RPMI7951 (cell line): ENCODE measurements at regions not wholly inside any gene's neighbourhood (a gene's known extent, or its start where the extent isn't known, plus 50 kb on each side); places are given as distances from the start of the nearest gene placed in this dataset.
"Not testable (repeated sequence)": the region's sequence is repeated elsewhere in the genome, so short reads cannot be mapped to it uniquely, and the experiment has no call there.

Source experiments
- DNase-seq: peaks from one replicate; pipeline ENCODE4 v3.0.0-alpha.2; 2012; ENCODE audit warnings: low read depth

GRCh38 chr6:68575765-68576439 lies 59.2 kb upstream of the ADGRB3 start:
- no peak for DNase-seq

DNA sequence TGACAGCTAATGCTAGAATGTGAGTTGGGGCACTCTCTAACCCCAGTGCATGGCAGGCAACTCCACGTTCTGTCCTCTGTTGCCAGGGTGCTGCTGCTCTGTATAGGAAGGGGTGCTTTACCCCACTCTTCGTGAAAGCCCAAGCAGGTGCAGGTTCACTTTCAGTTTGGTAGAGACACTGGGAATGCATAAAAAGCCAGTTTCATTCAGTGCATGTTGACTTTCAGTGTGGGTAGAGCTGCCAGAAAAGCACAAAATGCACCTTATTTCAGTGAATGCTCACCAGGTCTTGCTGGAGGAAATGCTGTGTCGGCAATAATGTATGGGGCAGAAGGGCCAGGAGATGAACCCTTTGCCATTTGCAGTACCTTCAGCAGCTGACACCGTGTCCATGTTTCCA lies 62.1 kb upstream of the ADGRB3 start:
- no peak for DNase-seq

GRCh38 chr6:68572525-68572924 lies 62.6 kb upstream of the ADGRB3 start:
- DNase-seq = no peak

DNA sequence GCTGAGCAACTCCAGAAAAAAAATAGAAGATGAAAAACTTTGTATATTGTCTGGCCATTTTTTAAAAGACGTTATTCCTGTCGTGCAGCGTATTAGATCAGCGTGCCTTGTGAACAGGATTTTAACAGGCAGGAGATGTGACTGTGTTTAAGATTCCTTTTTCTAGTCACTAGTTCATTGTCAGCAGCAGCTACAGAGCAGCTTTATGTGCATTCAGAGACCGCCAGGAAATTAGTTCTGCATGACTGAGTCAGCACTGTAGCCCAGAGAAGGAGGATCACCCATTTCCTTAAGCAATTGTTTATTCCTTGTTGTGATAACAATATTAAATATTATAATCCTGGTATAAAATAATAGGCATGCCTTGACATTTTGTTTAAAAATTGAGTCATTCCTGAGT lies 75.4 kb upstream of the ADGRB3 start:
- peak; percentile 1 for DNase-seq

DNA sequence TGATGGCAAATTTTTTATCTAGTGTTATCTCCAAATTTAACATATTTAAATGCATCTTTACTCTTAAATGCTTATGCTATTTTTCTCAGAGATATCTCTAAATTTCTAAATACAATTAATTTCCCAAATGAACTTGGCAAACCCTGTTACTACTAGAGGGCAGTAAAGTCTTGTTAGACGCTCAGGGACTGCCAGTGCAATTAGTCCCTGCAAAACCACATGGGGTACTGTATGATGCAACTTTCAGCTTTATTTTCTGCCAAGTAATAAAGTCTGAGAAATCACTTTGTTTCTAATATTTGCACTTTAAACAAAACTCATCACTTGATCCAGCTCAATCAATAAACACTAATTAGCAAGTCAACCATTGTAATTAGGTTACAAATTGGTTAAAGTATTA lies 76.0 kb upstream of the ADGRB3 start:
- no peak for DNase-seq

DNA sequence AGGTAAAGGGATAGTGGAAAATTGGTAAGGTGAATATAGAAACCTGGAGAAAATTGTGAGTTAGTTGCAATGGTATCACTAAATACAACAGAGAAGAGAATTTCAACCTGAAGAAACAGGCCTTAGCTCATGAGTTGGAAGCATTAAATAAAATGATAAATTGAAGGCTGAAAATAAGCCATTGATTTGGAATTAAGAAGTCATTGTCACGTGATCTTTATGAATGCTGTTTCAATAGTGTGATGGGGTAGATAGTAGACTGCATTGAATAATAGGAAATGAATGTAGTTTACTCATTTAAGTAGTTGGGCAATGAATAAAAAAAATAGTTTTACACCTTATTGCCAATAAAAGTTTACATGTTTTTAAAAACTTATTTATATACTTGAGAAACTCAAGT lies 88.5 kb upstream of the ADGRB3 start:
- no peak for DNase-seq

DNA sequence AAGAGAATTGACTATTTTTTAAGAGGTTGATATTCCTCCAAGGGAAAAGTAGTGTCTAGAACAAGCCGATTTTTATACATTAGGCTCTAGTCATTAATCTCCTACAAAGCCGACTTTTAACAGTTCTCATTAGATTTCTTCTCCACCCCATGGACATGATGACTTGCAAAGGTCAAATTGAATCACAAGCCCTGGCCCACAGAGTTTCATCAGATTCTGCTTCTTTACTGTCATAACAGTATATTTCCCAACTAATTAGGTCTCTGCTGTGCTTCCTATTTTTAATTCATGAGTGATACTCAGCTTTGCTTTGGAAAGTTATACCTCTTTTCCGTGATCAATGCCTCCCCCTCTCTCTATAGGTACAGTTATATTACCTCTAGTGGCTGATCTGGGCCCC lies 90.6 kb upstream of the ADGRB3 start:
- no peak for DNase-seq

DNA sequence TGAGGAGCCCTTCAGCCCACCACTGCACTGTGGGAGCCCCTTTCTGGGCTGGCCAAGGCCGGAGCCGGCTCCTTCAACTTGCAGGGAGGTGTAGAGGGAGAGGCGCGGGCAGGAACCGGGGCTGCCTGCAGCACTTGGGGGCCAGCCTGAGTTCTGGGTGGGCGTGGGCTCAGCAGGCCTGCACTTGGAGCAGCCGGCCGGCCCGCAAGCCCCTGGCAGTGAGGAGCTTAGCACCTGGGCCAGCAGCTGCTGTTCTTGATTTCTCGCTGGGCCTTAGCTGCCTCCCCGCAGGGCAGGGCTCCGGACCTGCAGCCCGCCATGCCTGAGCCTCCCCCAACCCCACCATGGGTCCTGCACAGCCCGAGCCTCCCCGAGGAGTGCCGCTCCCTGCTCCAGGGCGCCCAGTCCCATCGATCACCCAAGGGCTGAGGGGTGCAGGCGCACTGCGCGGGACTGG lies 101.7 kb upstream of the ADGRB3 start:
- DNase-seq = no peak

GRCh38 chr6:68527691-68528090 lies 107.4 kb upstream of the ADGRB3 start:
- no peak for DNase-seq

GRCh38 chr6:68506911-68507310 lies 128.2 kb upstream of the ADGRB3 start:
- no peak for DNase-seq

- DNase-seq = no peak
Observed at GRCh38 chr6:68502946-68503345, 132.1 kb upstream of the ADGRB3 start.

DNA sequence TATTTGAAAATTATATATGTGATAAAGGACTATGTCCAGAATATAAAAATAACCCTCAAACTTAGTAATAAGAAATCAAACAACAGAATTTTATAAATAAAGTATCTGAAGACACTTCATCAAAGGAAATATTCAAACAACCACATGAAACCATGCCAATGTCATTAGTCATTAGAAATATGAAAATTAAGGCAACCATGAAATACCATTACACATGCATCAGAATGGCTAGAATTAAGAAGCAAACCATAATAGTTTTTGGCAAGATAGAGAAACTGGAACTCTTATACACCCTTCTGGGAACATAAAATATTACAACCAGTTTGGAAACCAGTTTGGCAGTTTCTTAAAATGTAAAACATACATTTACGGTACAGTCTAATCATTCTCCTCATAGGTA lies 137.2 kb upstream of the ADGRB3 start:
- no peak for DNase-seq

- DNase-seq = not testable (repeated sequence)
Observed at GRCh38 chr6:68494880-68495279, 140.2 kb upstream of the ADGRB3 start.

GRCh38 chr6:68476611-68477010 lies 158.5 kb upstream of the ADGRB3 start:
- no peak for DNase-seq

DNA sequence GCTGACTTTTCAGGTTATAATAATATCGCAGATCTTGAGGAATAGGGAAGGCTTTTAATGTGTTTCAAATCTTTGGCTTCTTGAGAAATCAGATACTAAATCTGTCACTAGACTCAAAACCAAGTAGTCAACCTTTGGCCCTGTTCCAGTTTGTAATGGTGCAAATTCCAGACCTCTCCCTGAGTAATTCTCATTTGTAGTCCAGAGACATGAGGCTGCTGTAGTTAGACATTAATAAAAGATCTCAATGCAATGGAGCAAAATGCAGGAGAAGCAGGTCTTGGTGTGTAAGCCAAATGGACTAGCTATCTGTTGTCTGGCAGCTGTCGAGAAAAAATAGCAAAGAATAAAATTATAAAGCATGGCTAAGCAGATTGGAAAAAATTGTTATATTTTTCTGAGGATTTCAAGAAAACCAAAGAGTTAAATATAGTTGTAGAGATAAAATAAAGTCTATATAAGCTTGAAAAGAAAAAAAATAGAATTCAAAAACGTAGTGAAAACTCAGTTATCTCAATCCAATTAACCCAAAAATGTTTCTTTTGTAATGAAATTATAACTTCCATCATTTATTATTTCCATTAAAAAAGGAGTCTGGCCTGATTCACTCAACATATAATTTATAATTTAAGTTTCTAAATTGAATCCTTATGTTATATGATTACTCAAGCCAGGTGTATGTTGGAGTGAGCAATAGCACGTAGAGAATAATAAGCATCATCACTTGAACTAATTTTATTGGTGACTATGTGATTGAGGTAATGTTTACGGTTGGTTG lies 161.5 kb upstream of the ADGRB3 start:
- no peak for DNase-seq

GRCh38 chr6:68468244-68468884 lies 166.7 kb upstream of the ADGRB3 start:
- DNase-seq = no peak

DNA sequence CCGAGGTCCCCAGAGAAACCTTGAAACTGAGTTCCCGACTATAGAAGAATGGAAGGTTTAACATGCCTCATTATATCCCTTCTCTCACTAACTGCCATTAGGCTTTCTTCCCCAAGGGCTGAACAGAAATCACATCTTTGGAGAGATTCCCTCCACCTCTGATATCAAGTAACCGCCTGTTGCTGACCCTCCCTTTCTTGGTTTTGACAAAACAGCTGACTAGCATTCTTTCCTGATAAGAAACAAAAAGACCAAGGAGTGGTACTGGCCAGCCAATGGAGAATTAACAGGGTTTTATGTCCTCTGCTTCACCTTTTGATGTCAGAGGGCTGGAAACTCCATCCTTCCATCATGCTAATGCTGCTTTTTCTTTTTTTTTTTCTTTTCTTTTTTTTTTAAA lies 176.6 kb upstream of the ADGRB3 start:
- no peak for DNase-seq

- DNase-seq = no peak
Observed at GRCh38 chr6:68447112-68447511, 188.0 kb upstream of the ADGRB3 start.

GRCh38 chr6:68445926-68446325 lies 189.2 kb upstream of the ADGRB3 start:
- DNase-seq = no peak

DNA sequence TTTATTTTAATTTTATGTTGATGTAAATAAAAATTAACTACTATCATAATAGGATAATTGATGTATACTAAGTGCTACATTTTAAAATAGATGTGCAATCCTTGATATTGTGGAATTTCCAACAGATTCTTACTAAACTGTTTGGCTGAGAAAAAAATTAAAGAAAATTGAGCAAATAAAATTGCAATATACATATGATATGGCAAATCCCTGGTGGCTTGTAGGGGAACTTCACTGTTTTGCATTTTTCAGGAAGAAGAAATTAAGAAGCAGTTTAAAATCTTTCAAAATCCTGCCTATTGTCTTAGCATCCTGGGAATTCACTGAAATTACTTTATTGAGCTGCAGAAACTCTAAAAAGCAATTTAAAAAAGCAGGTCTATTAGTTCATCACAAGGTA lies 191.4 kb upstream of the ADGRB3 start:
- no peak for DNase-seq

- no peak for DNase-seq
Observed at GRCh38 chr6:68427630-68428029, 207.5 kb upstream of the ADGRB3 start.

DNA sequence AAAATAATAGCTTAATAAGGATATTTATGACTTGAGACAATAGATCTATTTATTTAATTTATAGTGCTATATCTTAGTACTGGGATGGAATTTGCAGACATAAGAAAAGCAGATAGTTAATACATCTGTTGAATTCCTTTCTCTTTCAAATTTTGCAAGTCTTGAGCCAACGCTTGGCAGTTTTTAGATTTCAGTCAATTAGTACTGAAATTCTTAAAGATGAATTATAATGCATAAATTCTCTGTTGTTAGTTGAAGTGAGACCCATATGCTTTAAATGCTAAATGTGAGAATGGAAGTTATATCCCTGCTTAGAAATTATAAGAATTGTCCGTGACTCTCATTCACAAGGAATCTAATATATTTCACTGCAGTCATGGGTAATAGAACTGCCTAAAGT lies 225.1 kb upstream of the ADGRB3 start:
- DNase-seq = no peak

DNA sequence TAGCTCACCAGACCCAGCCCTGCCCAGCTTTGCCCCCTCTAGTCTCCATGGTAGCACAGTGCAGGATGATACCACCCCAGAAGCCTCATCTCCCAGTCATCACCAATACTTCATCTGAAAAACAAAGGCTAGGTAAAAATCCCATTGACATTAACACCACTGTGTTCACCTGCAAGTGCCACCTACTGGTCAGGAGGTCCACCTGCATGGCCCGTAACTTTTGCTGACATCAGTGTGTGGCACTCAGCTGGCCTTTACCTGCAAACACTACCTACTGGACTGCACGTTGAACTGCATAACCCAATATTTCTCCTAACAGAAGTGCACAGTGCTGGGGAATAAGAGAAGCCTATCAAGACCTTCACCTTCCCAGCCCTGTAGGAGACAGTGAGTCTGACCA lies 234.7 kb upstream of the ADGRB3 start:
- no peak for DNase-seq
